ENCODE measurements at regions not wholly inside any gene's neighbourhood (a gene's known extent, or its start where the extent isn't known, plus 50 kb on each side); places are given as distances from the start of the nearest gene placed in this dataset.

GRCh38 chr2:122999258-122999657 lies 1025.8 kb upstream of the CNTNAP5 start:
- no peak for DNase-seq
- intact Hi-C loops (cut with DNase I): no loop called here

GRCh38 chr2:122999821-123000220 lies 1025.3 kb upstream of the CNTNAP5 start:
- 75 to 81% methylated on average over 9 of the region's 9 CpGs for WGBS, 2 donors
- DNase-seq: no peak
- no peaks in the 10 kb centered on the region for H3K27me3 ChIP-seq
- intact Hi-C loops (cut with DNase I): no loop called here
- TF ChIP-seq POLR2A (IDR thresholded peaks at IDR 0.05): no peak
- no peak for TF ChIP-seq CTCF (IDR thresholded peaks at IDR 0.05)
- H3K27ac ChIP-seq: no peak overlapping the region
- H3K9me3 ChIP-seq: peaks cover 0 to 11% (median 3%) of the 10 kb centered on the region in 3 donors
- no peaks in the 10 kb centered on the region for H3K4me1 ChIP-seq
- no peaks in the 10 kb centered on the region for H3K36me3 ChIP-seq
- H3K4me3 ChIP-seq: no peak overlapping the region

More at GRCh38 chr2:122999258-122999657, 1025.8 kb upstream of the CNTNAP5 start:
- H3K4me1 ChIP-seq: no peaks in the 10 kb centered on the region
- H3K27ac ChIP-seq: no peak overlapping the region
- TF ChIP-seq POLR2A (IDR thresholded peaks at IDR 0.05) (no peak), CTCF (IDR thresholded peaks at IDR 0.05) (no peak)
- peaks cover 0 to 6% (median 0%) of the 10 kb centered on the region in 3 donors for H3K9me3 ChIP-seq
- no peak overlapping the region for H3K4me3 ChIP-seq
- H3K27me3 ChIP-seq: no peaks in the 10 kb centered on the region
- no peaks in the 10 kb centered on the region for H3K36me3 ChIP-seq
- 86 to 92% methylated on average over 3 of the region's 3 CpGs for WGBS, 2 donors

- 17 to 32% methylated on average over 3 of the region's 3 CpGs for WGBS, 2 donors
- Histone ChIP-seq H3K27me3 (no peaks in the 10 kb centered on the region), H3K36me3 (no peaks in the 10 kb centered on the region), H3K4me1 (no peaks in the 10 kb centered on the region), H3K4me3 (no peak overlapping the region), H3K9me3 (peaks cover 0 to 30% (median 9%) of the 10 kb centered on the region in 3 donors), H3K27ac (no peak overlapping the region)
- intact Hi-C loops (cut with DNase I): no loop called here
- TF ChIP-seq POLR2A (IDR thresholded peaks at IDR 0.05) (no peak), CTCF (IDR thresholded peaks at IDR 0.05) (no peak)
- DNase-seq: no peak
These were observed 1022.3 kb upstream of the CNTNAP5 start for GRCh38 chr2:123002660-123003248.

- H3K36me3 ChIP-seq: no peaks in the 10 kb centered on the region
- WGBS, 2 donors: 32 to 41% methylated on average over 2 of the region's 2 CpGs
- intact Hi-C loops (cut with DNase I): no loop called here
- no peak overlapping the region for H3K27ac ChIP-seq
- no peaks in the 10 kb centered on the region for H3K4me1 ChIP-seq
- H3K9me3 ChIP-seq: no peaks in the 10 kb centered on the region
- no peaks in the 10 kb centered on the region for H3K27me3 ChIP-seq
- no peak overlapping the region for H3K4me3 ChIP-seq
- DNase-seq: no peak
- TF ChIP-seq CTCF (IDR thresholded peaks at IDR 0.05): no peak
- TF ChIP-seq POLR2A (IDR thresholded peaks at IDR 0.05): no peak
These were observed 1009.9 kb upstream of the CNTNAP5 start for GRCh38 chr2:123015186-123015585.

GRCh38 chr2:123035541-123035940 lies 989.5 kb upstream of the CNTNAP5 start:
- no peak for TF ChIP-seq CTCF (IDR thresholded peaks at IDR 0.05)
- TF ChIP-seq POLR2A (IDR thresholded peaks at IDR 0.05): no peak
- no peak overlapping the region for H3K4me3 ChIP-seq
- peaks cover 0 to 8% (median 0%) of the 10 kb centered on the region in 3 donors for H3K9me3 ChIP-seq
- DNase-seq: no peak
- intact Hi-C loops (cut with DNase I): no loop called here
- H3K27ac ChIP-seq: no peak overlapping the region
- H3K36me3 ChIP-seq: no peaks in the 10 kb centered on the region
- no peaks in the 10 kb centered on the region for H3K27me3 ChIP-seq
- H3K4me1 ChIP-seq: no peaks in the 10 kb centered on the region
- WGBS, 2 donors: 14 to 29% methylated on average over 1 of the region's 1 CpG

Data from esophagus squamous epithelium (tissue), 5 donors.